Right ventricle myocardium inferior (tissue), 1 donor: ENCODE measurements at regions not wholly inside any gene's neighbourhood (a gene's known extent, or its start where the extent isn't known, plus 50 kb on each side); places are given as distances from the start of the nearest gene placed in this dataset.
"Not testable (repeated sequence)": the region's sequence is repeated elsewhere in the genome, so short reads cannot be mapped to it uniquely, and the experiment has no call there.

Experiments used
- ATAC-seq: fragments of 200-7000 bp; cut with Tn5 transposase; one replicate; pipeline ENCODE4 v1.9.1; 2020; ENCODE audit warnings: mild to moderate bottlenecking, moderate library complexity
- DNase-seq: peaks from one replicate; pipeline ENCODE4 v3.0.0; 2021; ENCODE audit errors: missing footprints
- intact Hi-C: fragments of 100-400 bp; cut with DNase I; formaldehyde crosslinking; loops from one replicate; pipeline ENCODE4 v1.11.0; 2022
- donor health status: DM: no; HTN: yes; CAD: no; lungs with severe emphysema.

DNA sequence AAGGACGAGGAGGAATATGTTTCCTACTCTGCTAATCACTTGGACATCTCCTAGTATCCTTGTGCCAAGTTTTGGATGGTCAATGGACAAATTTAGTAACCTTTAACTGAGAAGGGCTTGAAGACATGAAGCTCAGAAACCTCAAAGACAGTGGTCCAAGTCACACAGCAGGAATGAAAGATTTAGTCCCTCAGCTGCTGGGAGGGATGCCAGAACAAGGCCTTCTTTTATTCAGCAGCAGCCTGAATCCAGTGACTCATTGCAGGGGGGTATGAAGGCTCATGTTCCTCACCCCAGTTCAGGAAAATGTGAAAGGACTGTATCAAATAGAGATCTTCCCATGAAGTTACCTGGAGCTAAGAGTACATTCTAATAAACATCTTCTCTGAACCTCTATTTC lies 214.9 kb upstream of the UGT8 start:
- DNase-seq (no peak), ATAC-seq (no peak)
- intact Hi-C loops = loop anchor here (2.0 to 10.0 kb wide), 4 partner anchors 311 to 989 kb away; no protein-coding TSS in a partner anchor

DNA sequence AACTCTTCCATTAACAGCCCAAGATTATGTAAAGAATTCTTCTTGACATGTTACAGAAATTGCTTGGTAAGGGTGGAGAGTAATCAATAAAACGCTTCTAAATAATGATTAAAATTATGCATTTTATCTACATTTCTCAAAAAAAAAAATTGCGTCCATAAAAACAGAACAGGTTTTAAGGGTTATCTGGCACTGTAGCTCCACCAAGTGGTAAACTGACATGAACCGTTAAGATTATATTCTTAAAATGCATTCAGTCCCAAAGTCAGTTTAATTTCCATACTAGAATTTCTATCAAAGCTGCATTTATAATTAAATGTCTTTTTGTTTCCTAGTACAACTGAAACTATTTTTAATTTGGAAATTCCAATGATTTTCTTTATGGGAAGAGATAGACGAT lies 214.0 kb upstream of the UGT8 start:
- intact Hi-C loops = loop anchor here (2.0 to 10.0 kb wide), 4 partner anchors 310 to 990 kb away; no protein-coding TSS in a partner anchor
- DNase-seq (no peak), ATAC-seq (no peak)

DNA sequence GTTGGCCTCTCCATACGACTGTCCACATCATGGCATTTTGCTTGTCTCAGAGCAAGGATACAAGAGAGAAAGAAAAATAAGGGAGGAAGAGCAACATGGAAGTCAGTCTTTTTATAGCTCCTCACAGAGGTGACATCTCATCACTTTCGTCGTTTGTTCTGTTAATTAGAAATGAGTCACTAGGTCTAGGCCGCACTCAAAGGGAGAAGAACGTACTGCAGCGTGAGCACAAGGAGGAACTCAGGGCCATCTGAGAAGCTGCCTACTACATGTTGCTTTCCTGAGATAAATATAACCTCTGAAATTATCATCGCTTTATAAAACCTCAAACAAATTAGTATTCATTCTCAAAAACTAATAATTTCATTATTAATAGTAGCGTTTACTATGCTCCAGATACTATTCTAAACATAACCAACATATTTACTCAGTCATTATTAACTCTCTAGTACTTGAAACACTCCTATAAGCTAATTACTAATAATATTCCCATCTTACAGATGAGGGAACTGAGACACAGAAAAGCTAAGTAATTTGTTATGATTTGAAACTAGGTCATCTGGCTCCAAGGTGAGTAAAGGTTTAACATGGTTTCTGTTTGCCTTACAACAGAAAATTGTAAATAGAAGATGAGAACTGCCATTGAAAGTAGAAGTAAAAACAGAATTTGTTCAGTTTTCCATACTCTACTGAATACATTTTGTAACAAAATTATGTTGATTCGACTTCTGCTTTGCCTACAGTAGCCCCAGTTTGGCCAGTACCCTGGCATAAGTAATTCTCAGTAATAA lies 213.2 kb upstream of the UGT8 start:
- ATAC-seq = no peak
- intact Hi-C loops = loop anchor here (2.0 to 10.0 kb wide), 4 partner anchors 309 to 991 kb away; no protein-coding TSS in a partner anchor
- DNase-seq = no peak

DNA sequence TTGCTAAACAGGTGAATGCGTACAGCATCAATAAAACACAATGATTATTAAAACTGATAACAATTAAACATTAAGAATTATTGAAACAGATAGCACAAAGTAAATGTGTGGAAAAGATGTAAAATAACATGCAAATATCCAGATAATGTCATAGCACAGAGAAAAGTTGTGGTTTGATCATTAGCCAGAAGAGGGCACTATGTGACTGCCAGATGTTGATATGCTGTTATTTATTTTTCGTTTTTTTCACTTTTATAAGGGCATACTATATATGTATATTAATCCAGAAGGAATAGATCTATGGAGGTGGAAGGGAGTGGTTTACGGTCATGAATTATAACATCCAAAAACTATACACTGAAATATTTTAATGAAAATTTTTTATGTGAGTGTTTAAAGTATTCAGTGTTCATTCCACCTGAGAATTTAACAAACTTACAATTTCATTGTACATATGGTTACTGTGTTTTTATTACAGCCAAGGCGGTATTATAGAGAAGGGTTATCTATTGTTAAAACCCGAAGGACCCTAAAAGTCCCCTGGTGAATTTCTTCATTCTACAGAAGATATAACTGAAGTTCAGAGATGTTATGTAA lies 211.9 kb upstream of the UGT8 start:
- ATAC-seq (no peak), DNase-seq (no peak)
- intact Hi-C loops = loop anchor here (2.0 to 10.0 kb wide), 4 partner anchors 272 to 992 kb away; no protein-coding TSS in a partner anchor

DNA sequence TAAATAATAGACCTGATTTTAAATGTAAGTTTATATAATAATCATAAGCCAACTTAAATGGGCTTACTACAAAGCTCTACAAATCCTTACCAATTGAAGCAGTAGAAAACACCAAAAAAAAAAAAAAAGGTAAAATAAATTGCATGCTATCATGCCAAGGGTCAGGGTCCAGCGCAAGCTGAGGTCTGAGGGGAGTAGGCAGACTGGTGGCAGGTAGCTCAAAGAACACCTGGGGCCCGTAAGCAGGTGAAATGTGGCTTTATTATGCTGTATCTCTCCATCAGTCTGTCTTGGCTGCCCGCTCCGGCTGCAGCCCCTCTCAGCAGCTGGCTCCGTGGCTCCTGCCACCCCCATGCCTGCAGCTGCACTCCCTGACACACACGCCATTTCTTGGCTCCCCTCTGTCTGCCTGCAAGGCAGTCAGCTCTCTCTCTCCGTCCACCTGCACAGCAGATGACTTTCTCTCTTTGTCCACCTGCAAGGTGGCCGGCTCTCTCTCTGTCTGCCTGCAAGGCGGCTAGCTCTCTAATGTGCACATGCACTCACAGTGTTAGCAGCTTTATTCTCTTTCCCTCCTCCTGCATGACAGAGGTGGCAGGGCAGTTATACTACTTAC lies 209.4 kb upstream of the UGT8 start:
- DNase-seq = no peak
- intact Hi-C loops = loop anchor here (10.0 kb wide), 3 partner anchors 434 to 994 kb away; no protein-coding TSS in a partner anchor
- ATAC-seq = no peak

DNA sequence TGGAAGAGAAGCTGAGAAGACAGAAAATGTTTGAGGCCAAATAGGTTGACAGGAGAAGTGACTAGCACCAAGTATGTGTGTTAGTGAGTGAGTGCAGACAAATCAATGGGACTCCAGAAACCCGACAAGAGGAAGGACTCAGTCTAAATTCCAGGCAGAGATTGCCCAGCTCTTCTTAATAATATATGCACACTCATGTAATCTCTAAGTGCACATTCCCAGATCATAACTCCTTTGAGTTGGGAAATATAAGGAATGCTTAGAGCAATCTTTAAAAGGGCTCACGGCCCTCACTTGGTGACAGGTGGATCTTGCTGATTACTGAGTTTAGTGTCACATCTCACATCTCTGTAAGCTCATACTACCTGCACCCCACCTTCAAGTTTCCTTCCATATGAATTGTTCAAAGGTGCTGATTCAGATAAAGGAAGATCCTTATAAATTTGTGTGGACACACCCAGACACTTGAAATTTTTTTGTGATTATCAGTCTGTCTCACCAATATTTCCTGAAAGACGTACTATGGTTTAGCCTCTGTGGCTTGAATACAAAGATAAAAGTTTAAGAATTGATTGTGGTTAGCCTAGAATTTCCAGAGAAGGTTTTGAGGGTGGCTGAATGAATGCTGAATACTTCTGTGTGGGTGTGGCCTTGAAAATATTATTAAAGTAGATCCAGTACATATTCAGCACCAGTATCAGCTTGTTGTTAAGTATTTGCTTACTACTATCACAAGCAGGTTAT lies 205.1 kb upstream of the UGT8 start:
- ATAC-seq = no peak
- intact Hi-C loops = no loop called here
- no peak for DNase-seq

DNA sequence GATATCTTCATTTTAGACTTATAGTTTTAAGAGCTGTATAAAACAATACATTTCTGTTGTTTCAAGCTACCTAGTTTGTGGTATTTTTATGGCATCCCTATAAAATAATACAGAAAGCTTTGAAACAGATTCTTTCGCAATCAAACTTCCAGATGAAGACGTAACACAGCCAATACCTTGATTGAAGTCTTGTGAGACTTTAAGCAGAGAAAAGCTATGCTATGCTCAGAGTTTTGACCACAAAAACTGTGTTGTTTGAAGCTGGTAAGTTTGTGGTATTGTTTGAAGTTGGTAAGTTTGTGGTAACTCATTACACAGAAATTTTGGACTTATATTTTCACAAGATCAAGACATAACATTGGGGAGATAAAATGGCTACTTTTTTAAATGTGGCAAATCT lies 201.8 kb upstream of the UGT8 start:
- intact Hi-C loops = no loop called here
- DNase-seq (no peak), ATAC-seq (no peak)

DNA sequence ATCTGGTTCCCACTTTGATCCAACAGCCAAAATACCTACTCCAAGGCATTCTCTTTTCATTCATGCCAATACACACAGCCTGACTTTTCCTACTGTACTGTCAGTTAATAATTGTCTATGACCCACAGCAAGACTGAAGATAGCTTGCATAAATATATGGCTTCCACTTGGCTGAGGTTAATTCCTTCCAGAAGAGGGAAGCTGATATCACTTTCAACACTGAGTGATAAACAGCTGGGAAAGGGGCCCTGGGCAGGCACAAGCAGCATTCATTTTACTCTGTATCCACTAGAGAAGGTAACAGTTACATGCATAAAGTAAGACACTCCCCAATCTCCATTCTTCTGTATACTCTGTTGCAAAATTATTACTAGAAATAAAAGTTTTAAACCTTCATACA lies 200.2 kb upstream of the UGT8 start:
- no peak for DNase-seq
- intact Hi-C loops = no loop called here
- ATAC-seq = no peak

DNA sequence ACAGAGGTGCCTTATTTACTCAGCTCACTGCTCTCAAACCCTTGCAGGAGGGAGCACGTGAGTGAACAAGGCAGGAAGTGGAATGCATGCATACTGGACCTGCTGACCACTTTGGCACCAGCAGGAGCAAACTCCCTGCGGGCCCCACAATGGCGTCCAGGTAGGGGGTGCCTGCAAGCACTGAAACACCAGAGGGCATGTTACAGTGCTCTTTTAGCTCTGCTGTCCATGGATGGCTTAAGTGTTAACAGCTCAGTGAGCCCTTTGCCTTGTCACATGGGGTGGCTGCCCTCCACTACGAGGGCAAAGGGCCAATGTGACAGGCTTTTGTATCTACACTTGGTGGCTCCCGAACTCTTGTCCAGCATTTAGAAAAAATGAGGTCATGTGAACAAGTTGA lies 199.5 kb upstream of the UGT8 start:
- no peak for DNase-seq
- intact Hi-C loops = no loop called here

DNA sequence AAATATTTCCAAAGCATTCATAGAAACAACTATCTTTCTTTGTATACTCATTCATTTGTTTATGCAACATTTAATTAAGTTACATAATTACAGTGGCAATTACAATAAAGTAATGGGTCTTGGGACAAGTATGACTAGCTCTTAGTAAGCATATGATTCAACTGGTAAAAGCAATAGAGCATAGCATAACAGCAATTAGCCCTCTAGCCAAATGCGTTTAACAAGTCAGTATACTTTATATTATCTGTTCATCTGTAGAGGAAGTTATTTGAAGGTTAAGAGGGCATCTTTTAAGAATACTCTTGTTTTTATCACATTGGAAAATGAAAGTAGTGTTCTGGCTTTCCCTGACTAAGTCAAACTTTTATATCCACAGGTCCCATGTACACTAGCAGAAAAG lies 198.1 kb upstream of the UGT8 start:
- DNase-seq = no peak
- intact Hi-C loops = no loop called here
- no peak for ATAC-seq

More for the DNA sequence above, 199.5 kb upstream of the UGT8 start:
- no peak for ATAC-seq

DNA sequence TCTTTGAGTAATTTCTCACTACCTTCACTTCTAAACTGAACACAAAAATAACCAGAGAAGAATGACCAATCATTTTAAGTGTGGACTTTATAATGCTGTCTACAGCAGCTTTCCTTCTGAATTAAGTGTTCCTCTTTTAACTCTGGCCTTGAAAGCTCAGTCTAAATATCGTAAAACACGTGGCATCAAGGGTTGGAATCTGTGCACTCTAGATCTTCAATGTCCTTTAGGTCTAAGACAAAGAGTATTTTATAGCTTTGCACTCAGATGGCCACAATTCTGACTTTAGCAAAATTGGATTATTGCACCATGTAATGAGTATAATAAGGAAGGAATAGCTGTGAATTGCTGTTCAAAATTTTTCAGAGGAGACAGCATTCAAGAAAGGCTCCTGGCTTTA lies 197.1 kb upstream of the UGT8 start:
- no peak for DNase-seq
- no peak for ATAC-seq
- intact Hi-C loops = no loop called here

DNA sequence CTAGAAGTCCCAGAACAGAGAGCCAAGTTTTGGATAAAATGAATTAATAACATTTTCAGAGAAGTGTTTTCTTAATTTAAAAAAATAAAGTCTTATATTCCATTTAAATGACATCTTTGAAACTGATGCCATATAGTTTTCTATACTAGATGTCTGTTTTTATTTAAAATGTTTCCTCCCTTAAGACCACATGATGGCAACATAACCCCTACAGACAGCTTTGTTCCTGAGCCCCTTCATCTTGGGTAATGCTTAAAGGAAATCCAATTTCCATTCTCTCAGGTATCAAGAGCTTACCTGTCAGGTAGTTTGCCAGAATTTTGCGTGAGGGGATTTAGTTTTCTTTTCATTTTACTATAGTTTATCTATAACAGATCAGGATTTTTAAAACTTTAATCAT lies 181.4 kb upstream of the UGT8 start:
- no peak for DNase-seq
- intact Hi-C loops = no loop called here
- ATAC-seq = no peak

DNA sequence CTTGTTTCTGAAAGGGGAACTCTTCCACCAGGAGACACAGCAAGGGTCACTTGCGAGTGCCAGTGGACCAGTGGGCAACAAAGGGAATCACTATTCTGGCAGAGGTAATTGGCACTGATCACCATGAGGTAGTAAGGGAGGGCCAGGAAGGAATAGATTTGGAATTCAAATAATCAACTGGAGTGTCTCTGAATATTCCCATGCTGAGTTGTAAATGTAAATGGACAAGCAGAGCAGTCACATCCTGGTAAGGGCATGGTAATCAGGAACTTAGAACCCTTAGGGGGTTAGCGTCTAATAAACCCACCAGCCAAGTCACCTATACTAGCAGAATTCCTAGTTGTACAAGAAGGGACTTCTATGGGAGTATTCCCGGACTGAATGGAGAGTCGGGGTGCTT lies 178.5 kb upstream of the UGT8 start:
- intact Hi-C loops = no loop called here
- DNase-seq = no peak
- ATAC-seq = no peak

DNA sequence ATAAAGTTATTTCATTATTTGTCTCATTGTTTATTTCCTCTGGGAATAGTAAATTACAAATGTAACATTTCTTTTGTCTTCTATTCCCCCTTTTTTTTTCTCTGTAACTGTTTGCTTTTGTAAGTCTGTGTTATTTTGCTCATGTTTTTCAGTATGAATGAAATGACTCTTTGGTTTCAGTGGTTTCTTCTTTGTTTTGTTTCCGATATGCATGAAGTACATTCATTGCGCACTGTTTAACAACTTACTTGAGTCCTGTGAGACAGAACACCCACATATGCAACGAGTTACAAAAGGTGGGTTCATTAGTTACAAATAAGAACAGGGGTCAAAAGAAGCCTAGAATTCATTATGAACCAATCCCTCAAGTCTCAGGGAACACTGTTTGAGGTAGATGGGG lies 175.0 kb upstream of the UGT8 start:
- intact Hi-C loops = no loop called here
- no peak for ATAC-seq
- DNase-seq = no peak

DNA sequence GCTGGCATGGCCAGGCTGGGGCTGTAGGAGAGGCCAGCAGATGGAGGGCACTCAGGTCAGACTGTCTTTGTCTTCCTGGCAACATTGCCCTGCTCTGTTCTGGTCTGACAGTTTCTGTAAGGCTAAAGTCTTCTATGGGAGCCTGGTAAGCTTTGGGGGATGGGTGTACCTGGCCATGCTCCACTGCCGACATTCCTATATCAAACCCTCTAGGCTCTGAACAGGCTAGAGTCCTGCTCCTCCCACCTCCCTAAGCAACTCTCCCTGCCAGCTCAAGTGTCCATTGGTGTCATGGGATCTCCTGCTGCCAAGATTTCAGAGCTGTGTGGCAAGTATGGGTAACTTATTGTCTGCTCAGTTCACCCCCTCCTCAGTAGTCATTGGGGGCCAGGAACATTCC lies 163.5 kb upstream of the UGT8 start:
- intact Hi-C loops = no loop called here
- ATAC-seq (no peak), DNase-seq (no peak)

DNA sequence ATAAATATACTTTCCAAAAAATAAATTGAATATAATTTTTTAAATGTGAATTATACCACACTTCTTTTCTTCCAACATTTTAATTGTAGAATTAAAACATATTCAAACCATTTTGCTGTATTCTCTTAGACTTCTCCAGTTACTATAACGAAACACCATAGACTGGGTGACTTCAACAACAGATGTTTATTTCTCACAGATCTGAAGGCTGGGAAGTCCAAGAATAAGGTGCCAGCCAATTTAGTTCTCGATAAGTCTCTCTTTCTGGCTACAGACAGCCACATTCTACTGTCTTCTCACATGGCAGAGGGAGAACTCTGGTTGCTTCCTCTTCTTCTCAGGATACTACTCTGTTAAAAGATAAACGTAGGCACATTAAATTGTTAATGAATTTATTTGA lies 155.8 kb upstream of the UGT8 start:
- intact Hi-C loops = no loop called here
- ATAC-seq = no peak
- no peak for DNase-seq

DNA sequence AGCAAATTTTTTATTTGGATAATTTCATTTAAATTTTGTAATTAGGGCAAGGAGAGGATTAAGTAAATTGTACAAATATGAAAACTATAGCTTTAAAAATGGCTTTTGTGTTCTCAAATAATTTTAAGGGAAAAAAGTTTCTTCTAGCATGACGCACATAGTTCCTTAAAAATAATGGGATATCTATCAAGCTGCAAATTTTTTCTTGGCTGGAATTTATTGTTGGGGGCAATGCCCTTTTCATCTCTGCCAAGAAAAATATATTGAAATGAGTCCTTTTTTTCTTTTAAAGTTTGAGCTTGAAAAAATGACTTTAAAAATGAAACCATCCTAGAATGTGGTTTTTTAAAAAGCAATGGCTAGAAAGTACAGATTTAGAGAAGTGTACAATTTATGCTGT lies 154.4 kb upstream of the UGT8 start:
- intact Hi-C loops = no loop called here
- no peak for DNase-seq
- ATAC-seq = no peak

DNA sequence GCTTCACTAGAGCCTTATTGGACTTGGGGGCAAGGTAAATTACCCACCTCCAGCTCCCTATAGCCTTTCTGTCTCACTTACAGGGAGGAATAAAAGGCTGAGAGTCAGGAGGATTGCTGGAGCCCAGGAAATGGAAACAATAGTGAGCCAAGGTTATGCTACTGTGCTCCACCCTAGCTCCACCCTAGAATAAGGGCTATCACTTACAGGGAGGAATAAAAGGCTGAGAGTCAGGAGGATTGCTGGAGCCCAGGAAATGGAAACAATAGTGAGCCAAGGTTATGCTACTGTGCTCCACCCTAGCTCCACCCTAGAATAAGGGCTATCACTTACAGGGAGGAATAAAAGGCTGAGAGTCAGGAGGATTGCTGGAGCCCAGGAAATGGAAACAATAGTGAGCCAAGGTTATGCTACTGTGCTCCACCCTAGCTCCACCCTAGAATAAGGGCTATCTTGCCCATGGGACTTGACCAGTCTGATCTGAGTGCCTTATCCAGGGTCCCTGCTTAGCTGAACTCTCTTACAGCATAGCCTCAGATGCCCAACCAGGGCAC lies 150.6 kb upstream of the UGT8 start:
- DNase-seq, intact Hi-C loops, ATAC-seq: not testable (repeated sequence)

DNA sequence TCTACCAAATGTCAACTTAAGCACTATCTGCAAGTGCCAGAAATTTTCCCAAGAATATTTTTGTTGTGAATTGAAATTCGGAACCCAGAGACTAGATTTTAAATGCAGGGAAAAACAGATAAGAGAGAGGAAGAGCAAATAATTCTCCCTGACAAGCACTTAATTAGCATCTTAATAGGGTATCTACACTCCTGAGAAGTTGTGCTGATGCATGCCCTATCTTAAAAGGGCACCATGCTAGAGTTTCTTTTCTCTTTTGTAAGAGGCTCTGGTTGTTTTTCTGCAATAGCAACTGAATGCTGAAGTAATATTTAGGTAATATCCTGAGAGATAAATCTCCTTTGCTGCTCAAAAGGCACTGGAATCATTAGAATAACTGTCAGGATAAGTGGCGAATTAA lies 139.9 kb upstream of the UGT8 start:
- intact Hi-C loops = no loop called here
- DNase-seq = no peak
- no peak for ATAC-seq
